ENCODE measurements at regions not wholly inside any gene's neighbourhood (a gene's known extent, or its start where the extent isn't known, plus 50 kb on each side); places are given as distances from the start of the nearest gene placed in this dataset.
A peak's percentile ranks its signal among the peaks of the same experiment; 100 is the strongest.

DNA sequence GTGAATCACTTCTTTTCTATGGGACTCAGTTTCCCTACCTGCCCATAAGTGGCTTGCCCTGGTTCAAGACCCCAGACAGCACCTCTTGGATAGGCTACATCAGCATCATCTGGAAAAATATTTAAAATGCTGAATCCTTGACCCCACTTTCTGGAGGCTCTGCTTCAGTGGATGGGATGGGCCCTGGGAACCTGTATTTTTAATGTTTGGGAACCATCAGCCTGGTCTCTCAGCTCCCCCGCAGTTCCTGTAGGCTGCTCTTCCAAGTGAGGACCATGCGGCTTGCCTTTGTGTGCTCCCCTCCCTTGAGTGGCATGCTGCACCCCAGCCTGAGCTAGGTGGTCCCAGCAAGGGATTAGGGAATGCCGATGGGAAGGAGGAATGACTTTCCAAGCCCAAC lies 68.3 kb upstream of the CRHR1 start:
- DNase-seq (ENCODE audit: low read depth) = no peak

DNA sequence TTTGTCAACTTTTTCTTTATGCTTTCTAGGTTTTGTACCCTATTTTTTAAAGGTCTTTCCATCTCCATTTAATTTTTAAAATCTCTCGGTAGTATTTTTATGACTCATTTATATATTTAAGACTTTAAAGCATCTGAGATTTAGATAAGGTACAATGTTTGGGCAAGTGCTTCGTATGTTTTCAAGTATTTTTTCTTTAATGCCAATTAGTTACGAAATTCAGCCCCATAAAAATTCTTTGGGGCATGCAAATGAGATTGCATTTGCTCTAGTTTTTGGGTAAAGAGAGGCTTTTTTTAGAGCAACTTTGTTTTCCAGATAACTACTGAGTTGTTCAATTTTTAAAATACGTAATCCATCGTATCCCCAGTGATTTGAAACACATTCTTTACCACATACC lies 65.3 kb upstream of the CRHR1 start:
- no peak for DNase-seq (ENCODE audit: low read depth)

DNA sequence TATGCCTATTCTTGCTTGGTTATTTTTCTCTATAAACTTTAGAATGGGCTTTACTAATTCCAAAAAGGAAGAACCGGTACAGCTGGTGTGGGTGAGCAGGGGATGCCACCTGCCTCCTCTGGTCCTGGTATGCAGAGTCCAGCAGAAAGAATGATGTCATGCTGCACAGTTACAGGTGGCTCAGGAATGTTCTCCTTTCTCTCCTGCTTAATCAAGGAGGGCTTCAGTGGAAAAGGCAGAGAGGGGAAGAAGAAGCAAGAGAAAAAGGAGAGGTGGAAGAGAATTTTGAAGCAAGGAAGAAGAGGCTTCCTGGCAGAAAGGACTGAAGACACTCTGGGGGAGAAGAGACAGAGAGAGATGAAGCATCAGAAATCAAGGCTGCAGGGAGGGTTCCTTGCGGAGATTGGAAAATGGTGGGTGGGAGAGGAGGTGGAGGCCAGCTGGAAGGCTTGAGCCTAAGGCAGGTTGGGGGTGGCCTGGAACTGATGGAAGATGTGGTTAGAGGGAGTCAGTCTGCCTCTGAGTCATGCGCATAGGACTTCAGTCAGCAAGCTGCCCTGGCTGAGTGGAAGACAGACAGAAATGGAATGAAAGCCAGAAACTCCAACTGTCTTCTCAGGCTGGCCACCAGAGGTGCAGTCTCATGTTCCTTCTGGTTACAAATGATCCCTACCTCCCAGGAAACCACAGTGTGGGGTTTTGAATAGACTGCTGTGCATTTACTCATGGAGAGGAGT lies 64.6 kb upstream of the CRHR1 start:
- DNase-seq (ENCODE audit: low read depth) = peak; percentile 65

DNA sequence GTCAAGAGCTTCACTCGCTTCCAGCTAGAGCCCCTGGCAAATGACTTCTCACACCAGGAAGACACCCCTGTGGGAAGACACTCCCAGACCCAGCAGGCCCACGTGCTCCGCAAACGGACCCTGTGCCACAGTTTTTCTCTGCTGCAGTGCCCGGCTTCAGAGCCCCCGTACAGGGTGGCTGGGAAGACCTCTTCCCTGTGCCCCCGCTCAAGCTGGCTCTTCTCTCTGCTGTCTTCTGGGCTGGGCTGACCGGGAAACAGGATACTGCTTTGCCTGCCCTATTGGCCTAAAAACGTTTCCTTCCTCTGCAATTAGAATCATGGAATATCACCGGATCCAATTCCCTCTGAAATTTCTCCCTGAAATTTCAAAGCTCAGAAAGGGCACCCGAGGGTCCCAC lies 63.7 kb upstream of the CRHR1 start:
- DNase-seq (ENCODE audit: low read depth) = no peak

DNA sequence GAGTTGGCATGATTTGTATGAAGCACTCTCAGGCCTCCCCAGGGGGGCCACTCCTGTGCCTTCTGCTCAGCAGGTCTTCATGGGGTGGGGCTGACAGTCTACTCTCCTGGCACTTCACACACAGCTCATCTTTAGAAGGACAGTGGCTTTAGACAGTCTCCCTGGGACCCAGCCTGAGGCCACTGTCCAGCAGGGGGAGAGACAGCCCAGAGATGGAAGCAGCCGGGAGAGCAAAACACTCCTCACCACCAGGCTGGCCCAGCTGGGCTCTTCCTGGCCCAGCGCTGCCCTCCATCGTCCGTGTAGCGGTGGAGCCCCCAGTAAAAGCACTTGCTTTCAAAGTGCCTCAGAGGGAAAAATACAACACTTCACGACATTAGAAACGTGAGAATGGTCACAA lies 62.0 kb upstream of the CRHR1 start:
- no peak for DNase-seq (ENCODE audit: low read depth)

DNA sequence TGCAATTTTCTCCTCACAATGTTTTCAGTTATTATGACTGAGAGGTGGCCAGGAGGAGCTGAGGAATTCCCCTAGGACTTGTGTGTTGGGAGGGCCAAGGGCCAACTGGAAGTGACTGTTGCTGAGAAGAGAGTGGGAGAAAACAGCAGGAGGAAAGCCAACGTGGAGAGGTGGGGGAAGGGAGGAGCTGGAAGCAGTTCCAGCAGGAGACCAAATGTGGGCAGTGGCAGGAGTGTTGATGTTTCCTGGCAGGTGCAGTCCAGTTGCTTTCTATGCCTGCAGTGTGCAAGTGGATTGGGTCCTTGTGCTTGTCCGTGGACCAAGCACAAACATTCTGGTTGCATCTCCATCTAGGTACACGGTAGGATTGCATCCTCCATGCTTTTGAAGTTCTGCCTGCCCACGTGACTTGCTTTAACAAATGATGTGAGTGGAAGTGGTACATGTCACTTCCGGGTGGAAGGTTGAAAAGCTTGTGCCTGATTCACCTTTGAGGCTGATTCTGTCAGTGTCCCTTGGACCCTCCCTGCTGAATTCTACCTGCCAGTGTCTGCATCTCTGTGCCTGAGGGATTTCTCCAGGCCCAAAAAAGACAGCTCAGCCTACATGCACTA lies 54.7 kb upstream of the CRHR1 start:
- DNase-seq (ENCODE audit: low read depth) = no peak

DNA sequence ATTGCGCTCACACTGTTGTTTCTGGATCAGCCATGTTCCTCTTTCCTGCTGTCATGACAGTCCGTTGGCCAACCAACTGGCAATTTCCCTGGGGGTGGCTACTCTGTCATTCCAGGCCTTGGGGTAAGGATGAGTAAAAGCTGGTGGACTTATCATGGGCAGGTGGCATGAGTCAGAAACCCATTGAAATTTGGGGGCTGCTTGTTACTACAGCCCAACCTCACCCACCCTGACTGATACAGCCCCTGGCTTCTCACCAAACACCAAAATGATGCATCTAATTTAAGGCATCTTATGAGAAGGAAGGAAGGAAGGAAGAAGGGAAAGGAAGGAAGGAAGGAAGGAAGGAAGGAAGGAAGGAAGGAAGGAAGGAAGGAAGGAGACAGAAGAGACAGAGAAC lies 53.9 kb upstream of the CRHR1 start:
- DNase-seq (ENCODE audit: low read depth) = no peak

DNA sequence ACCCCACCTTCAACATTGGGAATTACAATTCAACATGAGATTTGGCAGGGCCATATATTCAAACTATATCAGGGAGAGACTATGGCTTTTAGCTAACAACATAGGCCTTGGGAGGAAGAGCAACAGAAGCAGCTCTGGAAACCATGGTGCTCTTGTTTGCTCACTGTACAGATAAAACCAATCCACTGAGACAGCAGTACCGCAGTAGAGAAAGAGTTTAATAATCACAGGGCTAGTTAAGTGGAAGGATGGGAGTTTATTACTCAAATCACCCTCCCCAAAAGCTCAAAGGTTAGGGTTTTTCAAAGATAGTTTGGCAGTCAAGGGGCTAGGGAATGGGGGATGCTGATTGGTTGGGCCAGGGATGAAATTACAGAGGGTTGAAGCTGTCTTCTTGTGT lies 52.7 kb upstream of the CRHR1 start:
- DNase-seq (ENCODE audit: low read depth) = no peak

DNA sequence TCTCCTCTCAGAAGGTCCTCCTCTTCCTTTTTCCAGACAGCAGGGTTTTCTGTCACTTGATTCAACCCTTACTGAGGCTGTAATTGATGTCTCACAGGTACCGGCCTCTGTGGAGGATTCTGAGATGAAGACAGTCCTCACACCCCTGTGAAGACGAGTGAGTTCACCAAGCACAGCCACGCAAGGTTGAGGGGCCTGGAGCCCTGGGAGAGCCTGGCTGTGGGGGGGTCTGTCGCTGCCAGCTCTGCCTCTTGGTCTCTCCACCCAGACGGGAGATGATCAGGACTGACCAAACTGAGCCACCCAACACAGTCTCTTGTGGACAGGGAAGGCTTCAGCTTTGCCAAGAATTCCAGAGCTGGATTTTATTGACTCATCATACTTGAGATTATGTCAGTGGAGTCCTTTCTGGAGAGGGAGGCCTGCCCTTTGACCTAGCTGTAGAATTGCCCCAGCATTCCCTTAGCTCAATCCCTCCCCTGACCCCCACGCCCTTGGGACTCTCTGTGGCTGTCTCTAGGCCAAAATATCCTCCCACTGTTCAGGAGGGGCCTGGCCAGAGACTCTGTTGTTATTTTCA lies 51.1 kb upstream of the CRHR1 start:
- no peak for DNase-seq (ENCODE audit: low read depth)

DNA sequence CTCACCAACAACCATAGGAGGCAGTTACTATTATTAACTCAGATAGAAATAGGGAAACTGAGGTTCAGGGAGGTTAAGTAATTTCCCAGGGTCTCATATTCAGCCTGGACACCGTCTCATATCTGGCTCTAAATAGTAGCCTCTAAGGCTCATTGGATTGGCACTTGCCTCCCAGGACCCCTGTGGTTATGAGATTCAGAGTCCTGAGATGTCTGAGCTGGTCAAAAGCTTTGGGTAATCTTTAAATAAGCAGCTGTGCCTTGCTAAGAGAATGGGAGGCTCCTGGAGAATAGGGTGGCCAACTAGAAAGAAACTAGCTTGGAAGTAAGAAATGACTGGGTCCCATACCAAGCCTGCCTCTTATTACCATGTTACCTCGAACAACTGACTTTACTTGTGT lies 50.3 kb upstream of the CRHR1 start:
- no peak for DNase-seq (ENCODE audit: low read depth)

Data from renal cortical epithelial cell (primary cell).